Hematopoietic multipotent progenitor cell treated with erythropoietin and hydrocortisone succinate and interleukin-3 and kit ligand, for 17 days (in vitro differentiated cells): ENCODE measurements at regions not wholly inside any gene's neighbourhood (a gene's known extent, or its start where the extent isn't known, plus 50 kb on each side); places are given as distances from the start of the nearest gene placed in this dataset.
"Not testable (repeated sequence)": the region's sequence is repeated elsewhere in the genome, so short reads cannot be mapped to it uniquely, and the experiment has no call there.

Source experiments
- DNase-seq: peaks from one replicate; pipeline ENCODE4 v3.0.0-alpha.2; 2015; ENCODE audit warnings: low spot score

DNA sequence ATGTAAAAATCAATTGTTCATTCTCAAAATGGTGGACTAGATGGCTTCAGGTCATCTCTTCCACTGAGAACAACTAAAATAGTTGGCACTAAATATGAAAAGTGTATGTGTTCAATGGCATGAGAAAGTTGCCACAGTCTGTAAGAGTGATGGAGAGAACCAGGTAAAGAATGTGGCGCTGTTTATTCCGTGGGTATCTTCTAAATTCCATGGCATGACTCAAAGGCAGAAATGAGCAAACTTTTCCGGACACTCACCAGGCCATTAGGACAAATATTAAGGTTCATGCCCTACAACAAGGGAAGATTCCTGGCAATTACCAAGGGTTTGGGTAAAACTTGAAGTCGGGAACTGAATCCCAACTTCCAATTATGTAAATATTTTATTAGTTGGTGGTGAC lies 825.4 kb upstream of the CDH6 start:
- no peak for DNase-seq

DNA sequence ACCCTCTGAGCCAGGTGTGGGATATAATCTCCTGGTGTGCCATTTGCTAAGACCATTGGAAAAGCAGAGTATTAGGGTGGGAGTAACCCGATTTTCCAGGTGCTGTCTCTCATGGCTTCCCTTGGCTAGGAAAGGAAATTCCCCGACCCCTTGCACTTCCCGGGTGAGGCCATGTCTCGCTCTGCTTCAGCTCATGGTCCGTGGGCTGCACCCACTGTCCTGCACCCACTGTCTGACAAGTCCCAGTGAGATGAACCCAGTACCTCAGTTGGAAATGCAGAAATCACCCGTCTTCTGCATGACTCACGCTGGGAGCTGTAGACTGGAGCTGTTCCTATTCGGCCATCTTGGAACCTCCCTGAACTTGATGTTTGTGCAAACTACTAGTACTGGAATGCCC lies 828.5 kb upstream of the CDH6 start:
- not testable (repeated sequence) for DNase-seq

- DNase-seq = no peak
Measured at GRCh38 chr5:30357371-30357770, 836.1 kb upstream of the CDH6 start.

- no peak for DNase-seq
Measured at GRCh38 chr5:30355675-30356074, 837.8 kb upstream of the CDH6 start.

DNA sequence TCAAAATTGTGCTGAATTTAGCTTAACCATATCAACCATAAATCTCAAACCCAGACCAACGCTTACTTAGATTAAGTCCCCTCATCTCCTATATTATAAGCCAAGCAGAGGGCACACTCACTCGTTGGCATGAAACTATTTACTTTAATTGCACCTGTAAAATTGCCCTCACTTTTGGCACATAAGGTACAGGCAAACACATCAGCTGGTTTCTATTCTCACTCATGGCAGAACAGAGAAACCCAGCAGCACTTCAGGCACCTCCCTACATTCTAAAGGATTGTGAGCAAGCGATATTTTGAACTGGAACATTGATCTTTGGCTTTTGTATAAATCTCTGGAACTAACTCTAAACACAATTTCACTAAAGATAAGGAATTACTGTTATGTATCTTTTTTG lies 845.6 kb upstream of the CDH6 start:
- no peak for DNase-seq

GRCh38 chr5:30345539-30346345 lies 847.7 kb upstream of the CDH6 start:
- not testable (repeated sequence) for DNase-seq

DNA sequence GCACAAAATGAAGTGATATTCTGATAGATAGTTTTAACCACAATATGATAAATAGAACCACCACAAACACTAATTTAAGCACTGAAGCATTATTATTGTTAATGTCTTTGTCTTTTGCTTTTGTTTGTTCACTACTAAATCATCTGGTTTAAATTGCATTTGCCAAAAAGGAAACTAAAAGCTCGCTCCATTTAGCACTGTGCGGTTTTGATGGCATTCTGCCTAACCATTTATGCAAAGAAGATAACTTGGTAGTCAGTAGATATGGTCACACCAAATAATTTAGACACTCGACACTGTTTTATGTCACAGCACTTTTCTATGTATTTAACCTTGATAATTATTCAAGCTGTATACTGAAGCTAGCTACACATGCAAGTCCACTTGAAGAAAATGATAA lies 849.8 kb upstream of the CDH6 start:
- DNase-seq = no peak

DNA sequence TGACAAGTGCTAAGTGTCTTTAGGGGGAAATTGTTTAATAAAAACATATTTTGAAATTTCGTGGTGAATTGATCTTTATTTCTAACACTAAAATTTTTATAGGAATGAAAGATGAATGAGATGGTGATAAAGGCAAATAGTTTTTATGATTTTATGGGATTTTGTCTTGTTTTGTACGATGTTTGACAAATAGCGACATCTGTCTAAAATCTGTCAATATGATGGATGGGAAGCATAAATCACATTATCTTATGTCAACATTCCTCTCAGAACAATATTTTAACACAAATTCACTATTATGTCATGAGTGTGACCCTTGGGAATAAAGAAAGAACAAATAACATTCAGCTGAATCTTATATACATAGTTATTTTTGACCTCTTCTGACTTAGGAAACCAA lies 852.0 kb upstream of the CDH6 start:
- no peak for DNase-seq

GRCh38 chr5:30337084-30337573 lies 856.4 kb upstream of the CDH6 start:
- no peak for DNase-seq

DNA sequence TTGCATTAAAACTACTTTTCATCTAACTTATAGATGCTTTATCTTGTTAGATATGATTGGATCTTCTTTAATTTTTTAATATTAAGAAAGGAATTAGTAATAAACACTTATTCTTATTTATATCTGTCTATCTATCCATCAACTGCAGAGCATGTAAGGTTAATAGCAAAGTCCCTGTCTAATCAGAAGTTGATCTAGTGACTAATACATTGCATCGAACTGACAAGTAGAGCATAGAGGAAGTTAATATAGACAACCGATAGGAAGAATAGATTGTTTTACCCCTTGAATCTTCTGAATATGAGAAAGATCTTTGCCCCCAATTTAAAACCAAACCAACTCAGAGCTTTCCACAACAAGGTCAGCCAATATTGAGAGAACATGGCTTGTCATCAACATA lies 862.0 kb upstream of the CDH6 start:
- no peak for DNase-seq

- no peak for DNase-seq
Measured at GRCh38 chr5:30325795-30326194, 867.7 kb upstream of the CDH6 start.

GRCh38 chr5:30324083-30324482 lies 869.4 kb upstream of the CDH6 start:
- no peak for DNase-seq

DNA sequence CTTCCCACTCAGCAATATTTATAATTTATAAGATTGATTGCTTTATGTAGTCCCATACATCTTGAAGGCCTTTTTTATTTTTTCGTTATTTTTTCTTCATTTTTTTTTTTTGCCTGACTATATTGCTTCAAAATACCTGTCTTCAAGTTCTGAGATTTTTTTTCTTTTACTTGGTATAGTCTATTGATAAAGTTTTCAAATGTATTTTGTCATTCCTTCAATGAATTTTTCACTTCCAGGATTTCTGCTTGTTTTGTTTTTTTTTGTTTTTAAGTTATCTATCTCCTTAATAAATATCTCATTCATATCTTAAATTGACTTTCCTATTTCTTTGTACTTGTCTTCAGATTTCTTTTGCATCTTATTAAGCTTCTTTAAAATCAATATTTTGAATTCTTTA lies 905.6 kb upstream of the CDH6 start:
- no peak for DNase-seq

GRCh38 chr5:30279237-30279636 lies 914.2 kb upstream of the CDH6 start:
- no peak for DNase-seq

DNA sequence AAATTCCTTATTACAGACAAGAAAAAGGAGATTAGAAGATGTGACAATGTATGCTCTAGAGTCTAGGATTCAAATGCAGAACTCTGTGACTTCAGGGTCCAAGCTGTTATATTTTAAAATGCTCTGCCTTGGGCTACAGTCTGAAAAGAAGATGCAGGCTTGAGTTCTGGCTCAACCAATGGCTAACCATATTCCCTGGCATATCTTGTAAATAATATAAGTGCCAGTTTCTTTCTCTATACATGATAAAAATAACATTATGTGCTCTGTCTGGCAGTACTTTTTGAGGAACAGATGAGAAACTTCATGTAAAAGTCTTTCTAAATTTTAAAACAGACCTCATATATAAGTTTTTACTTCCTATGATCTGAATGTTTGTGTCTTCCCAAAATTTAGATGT lies 926.5 kb upstream of the CDH6 start:
- no peak for DNase-seq

DNA sequence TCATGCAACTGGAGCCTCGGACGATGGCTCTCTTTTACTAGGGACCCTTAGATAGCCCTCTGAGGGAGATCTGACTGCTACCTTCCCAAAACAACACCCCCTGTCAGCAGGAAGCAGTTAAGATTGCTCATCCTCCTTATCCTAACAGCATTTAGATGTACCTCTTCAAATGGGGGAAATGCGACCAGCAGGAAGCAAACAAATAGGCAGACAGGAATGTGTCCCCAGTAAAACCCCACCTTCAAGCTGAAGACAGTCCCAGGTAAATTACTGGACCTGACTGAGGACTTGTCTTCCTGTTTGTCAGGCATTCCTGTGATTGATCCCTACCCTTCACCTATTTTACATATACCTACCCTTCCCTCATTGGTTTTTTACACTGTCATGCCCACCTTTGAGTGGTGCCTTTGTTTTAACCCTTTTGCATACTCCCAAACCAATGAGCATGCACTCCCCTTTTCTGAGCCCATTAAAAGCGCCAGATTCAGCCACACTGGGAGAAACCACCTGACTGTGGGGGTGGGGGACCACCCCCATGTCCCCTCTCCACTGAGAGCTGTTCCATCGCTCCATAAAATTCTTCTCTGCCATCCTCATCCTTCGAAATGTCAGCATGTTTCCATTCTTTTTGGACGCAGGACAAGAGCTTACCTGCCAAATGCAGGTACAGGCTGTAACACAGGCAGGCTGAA lies 954.0 kb upstream of the CDH6 start:
- no peak for DNase-seq

GRCh38 chr5:30237189-30237588 lies 956.3 kb upstream of the CDH6 start:
- no peak for DNase-seq

- no peak for DNase-seq
Measured at GRCh38 chr5:30209755-30210154, 983.7 kb upstream of the CDH6 start.

GRCh38 chr5:30197662-30198061 lies 995.8 kb upstream of the CDH6 start:
- no peak for DNase-seq

DNA sequence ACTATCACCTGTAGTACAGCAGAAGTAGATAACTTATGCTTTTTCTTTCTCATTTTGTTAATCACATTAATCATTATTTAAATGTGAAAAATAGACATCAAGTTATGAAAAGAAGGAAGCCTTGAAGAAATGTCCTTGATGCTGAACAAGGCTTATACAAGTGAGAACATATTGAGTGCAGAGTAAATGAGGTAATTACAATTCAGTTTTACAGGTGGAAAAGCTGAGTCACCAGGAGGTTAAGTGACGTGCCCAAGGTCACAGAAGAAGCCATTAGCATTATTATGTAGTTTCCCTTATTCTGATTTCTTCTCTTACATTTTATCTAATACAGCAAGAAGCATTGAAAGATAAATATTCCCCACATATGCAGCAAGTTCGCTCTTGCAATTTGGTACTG lies 998.5 kb upstream of the CDH6 start:
- no peak for DNase-seq

DNA sequence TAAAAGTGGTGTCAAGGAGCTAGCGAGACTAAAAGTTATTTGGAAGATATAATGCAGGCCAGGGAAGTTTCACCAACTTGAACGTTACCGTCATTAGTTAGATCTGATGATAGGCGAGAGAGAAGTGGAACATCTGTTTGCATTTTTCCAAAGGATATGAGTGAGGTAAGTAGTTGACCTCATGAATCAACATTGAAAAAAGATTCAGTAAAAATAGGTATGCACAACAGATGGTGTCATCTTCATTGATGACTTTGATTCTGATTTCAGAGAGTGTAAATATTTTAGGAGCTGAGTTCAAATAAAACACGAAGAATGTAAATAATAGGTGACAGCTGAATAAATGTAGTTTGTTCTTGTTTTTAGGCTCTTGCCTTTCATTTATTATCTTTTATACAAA lies 998.9 kb upstream of the CDH6 start:
- DNase-seq = no peak

GRCh38 chr5:30183795-30184194 lies 1009.7 kb upstream of the CDH6 start:
- no peak for DNase-seq

DNA sequence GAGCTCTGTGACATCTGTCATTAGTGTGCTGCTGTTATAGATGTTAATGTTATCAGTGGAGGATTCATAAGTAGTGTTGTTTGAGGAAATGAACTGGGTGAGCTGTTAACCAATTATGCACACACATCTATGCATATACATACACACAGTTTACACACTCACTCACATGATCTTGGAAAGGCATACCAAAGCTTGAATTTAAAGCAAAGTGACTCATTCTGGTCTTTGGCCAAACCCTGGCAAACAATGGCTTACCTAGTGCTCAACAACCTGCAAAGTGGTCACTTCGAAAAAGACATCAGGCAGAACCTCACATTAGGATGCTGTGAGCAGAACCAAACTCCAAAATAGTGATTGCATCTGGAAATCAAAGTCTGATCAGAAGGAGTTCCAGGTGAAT lies 1037.3 kb upstream of the CDH6 start:
- no peak for DNase-seq

DNA sequence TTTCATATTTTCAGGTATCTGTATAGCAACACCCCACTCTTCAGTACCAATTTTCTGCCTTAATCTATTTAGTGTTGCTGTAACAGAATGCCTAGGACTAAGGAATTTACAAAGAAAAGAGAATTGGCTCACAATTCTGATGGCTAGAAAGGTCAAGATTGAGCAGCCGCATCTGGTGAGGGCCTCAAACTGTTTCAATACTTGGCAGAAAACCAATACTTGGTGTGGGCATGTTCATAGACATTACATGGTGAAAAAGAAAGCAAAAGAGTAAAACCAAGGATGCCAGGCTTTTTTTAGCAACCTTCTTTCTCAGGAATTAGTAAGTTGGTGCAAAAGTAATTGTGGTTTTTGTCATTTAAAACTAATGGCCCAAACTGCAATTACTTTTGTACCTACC lies 1041.1 kb upstream of the CDH6 start:
- no peak for DNase-seq
